Testis (tissue), 2 donors: ENCODE measurements at regions not wholly inside any gene's neighbourhood (a gene's known extent, or its start where the extent isn't known, plus 50 kb on each side); places are given as distances from the start of the nearest gene placed in this dataset.

ENCODE experiments used
- DNase-seq: peaks from one replicate; pipeline ENCODE4 v3.0.0-alpha.2; 2019
- H3K27ac ChIP-seq, 2 donors: fragments of 200-600 bp; sonication (generic); one replicate each; pipeline ENCODE4 v1.5.1; 2019
- H3K27me3 ChIP-seq: fragments of 200-600 bp; sonication (generic); one replicate; pipeline ENCODE4 v1.5.1; 2019
- H3K36me3 ChIP-seq: fragments of 200-600 bp; sonication (generic); one replicate; pipeline ENCODE4 v1.5.1; 2017; ENCODE audit warnings: low read depth; ENCODE audit errors: missing control alignments
- H3K4me1 ChIP-seq: fragments of 200-600 bp; sonication (generic); one replicate; pipeline ENCODE4 v1.5.1; 2019
- H3K4me3 ChIP-seq, 2 donors: fragments of 200-600 bp; sonication (generic); one replicate each; pipeline ENCODE4 v1.5.1; 2017 to 2019
- H3K9me3 ChIP-seq: fragments of 200-600 bp; sonication (generic); one replicate; pipeline ENCODE4 v1.5.1; 2017
- POLR2A ChIP-seq: fragments of 450-650 bp; IDR thresholded peaks from one replicate; pipeline ENCODE4 v1.6.1; 2017; ENCODE audit warnings: antibody characterized with exemption, mild to moderate bottlenecking, moderate library complexity
- WGBS, 2 donors: methylation state at CpG; one replicate each; pipeline ENCODE4 v1.1.5; 2018; 5-methylcytosine and 5-hydroxymethylcytosine counted together
- intact Hi-C: fragments of 100-400 bp; cut with DNase I; formaldehyde crosslinking; loops from one replicate; pipeline ENCODE4 v1.15.1; 2023; ENCODE audit warnings: low total_unique reads
- TF ChIP-seq, protein P1 (sequence below), 3 experiments: fragments of 450-650 bp in 2 of 3; fragments of 200-600 bp in 1 of 3; sonication (generic) in 1 of 3; IDR thresholded peaks; one replicate each; pipeline ENCODE4 v1.5.1; 2016 to 2019; ENCODE audit warnings: antibody characterized with exemption in 3 of 3, mild to moderate bottlenecking in 2 of 3, moderate library complexity in 1 of 3

DNA sequence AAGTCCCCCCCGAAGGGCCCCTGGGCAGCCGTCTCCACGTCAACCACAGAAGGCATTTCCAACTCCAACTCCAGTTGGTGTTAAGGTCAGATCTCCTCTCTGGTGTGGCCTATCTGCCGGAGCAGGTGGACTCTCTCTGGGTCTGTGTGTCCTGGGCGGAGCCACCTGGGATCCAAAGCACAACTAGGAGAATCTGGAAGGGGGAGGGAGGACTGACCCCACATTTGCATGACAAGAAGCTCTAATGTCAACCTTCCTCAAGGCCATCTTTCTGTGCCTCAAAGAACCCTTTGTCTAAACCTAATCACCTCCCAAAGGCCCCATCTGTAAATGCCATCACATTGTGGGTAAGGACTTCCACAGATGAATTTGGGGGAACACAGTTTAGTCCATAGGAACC lies 381.5 kb downstream of the UQCRFS1 start:
- Histone ChIP-seq H3K9me3 (no peaks in the 10 kb centered on the region), H3K27ac (no peak overlapping the region), H3K4me3 (no peak overlapping the region), H3K4me1 (no peaks in the 10 kb centered on the region), H3K36me3 (no peaks in the 10 kb centered on the region), H3K27me3 (no peaks in the 10 kb centered on the region)
- WGBS, 2 donors = 85 to 88% methylated on average over 5 of the region's 5 CpGs
- intact Hi-C loops = no loop called here
- no peak for DNase-seq
- TF ChIP-seq POLR2A = no peak
- TF ChIP-seq, protein P1, sequence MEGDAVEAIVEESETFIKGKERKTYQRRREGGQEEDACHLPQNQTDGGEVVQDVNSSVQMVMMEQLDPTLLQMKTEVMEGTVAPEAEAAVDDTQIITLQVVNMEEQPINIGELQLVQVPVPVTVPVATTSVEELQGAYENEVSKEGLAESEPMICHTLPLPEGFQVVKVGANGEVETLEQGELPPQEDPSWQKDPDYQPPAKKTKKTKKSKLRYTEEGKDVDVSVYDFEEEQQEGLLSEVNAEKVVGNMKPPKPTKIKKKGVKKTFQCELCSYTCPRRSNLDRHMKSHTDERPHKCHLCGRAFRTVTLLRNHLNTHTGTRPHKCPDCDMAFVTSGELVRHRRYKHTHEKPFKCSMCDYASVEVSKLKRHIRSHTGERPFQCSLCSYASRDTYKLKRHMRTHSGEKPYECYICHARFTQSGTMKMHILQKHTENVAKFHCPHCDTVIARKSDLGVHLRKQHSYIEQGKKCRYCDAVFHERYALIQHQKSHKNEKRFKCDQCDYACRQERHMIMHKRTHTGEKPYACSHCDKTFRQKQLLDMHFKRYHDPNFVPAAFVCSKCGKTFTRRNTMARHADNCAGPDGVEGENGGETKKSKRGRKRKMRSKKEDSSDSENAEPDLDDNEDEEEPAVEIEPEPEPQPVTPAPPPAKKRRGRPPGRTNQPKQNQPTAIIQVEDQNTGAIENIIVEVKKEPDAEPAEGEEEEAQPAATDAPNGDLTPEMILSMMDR (IDR thresholded peaks at IDR 0.05) = no peak

DNA sequence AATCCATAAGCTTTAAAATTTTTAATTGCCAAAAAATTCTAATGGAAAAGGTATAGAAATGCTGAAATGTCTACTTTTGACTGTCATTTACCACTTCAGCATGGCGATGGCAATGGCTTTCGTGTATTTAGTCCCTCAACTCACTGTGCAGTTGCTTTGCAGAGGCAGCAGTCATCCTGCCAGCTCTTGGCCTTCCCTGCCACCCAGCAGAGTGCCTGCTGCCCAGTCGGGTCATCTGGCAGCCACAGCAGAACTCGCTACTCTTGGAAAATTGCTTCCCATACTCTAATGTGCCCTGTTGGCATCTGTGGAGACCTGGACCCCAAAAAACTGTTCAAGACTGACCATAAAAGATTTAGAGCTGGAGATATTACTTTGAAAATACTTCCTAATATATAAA lies 383.2 kb downstream of the UQCRFS1 start:
- intact Hi-C loops = no loop called here
- H3K27ac ChIP-seq = no peak overlapping the region
- no peaks in the 10 kb centered on the region for H3K27me3 ChIP-seq
- 74 to 81% methylated on average over 4 of the region's 4 CpGs for WGBS, 2 donors
- H3K4me3 ChIP-seq = no peak overlapping the region
- TF ChIP-seq POLR2A = no peak
- TF ChIP-seq, protein P1 (IDR thresholded peaks at IDR 0.05) = no peak
- H3K9me3 ChIP-seq = no peaks in the 10 kb centered on the region
- no peaks in the 10 kb centered on the region for H3K36me3 ChIP-seq
- no peaks in the 10 kb centered on the region for H3K4me1 ChIP-seq
- no peak for DNase-seq

DNA sequence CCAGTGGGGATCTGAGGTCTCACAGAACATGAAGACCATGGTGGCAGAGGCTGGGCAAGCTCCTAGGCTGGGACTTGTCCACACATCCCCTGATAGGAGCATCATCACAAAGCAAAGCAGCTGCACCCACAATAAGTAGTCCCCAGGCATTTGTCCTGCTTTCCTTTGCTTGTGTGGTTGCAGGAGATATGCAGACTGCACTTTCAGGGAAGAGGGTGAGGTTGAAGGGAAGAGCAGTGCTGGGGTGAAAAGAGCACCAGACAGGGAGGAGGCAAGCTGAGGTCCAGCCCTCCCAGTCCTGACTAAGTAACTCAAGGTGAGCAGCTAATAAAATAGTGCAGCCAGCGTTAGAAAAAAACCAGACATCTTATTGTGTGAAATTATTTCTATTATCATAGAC lies 383.6 kb downstream of the UQCRFS1 start:
- Histone ChIP-seq H3K4me1 (no peaks in the 10 kb centered on the region), H3K9me3 (no peaks in the 10 kb centered on the region), H3K4me3 (no peak overlapping the region), H3K36me3 (no peaks in the 10 kb centered on the region), H3K27me3 (no peaks in the 10 kb centered on the region), H3K27ac (no peak overlapping the region)
- 81 to 93% methylated on average over 1 of the region's 1 CpG for WGBS, 2 donors
- intact Hi-C loops = no loop called here
- no peak for DNase-seq
- TF ChIP-seq, protein P1 (IDR thresholded peaks at IDR 0.05) = no peak
- TF ChIP-seq POLR2A = no peak

DNA sequence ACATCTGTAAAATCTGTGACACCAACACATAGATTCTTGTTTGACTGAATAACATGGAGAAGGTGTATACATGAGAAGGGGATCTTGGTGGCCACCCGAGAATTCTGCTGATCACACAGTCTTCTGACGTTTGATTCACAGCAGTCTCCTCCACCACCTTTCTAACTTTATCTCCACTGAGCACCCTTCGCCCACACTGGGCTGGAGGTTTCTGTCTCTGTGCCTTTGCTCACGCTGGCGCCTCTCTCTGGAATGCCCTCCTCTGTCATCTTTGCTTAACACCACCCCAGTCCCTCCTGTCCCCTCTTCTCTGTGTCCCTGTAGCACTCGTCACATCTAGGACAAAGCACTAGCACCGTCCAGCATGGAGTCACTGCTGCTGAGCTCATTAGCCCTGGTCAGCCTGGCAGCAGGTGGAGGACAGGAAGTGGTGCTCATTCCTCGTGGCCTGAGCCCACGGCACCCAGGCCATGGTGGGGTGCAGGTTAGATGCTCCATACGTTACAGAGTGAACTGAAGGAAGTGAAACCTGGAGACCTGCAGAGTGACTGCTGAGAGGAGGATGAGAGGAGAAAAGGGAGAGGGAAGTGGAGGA lies 384.6 kb downstream of the UQCRFS1 start:
- intact Hi-C loops = no loop called here
- Histone ChIP-seq H3K4me1 (no peaks in the 10 kb centered on the region), H3K27me3 (no peaks in the 10 kb centered on the region), H3K36me3 (no peaks in the 10 kb centered on the region), H3K9me3 (no peaks in the 10 kb centered on the region), H3K4me3 (no peak overlapping the region), H3K27ac (no peak overlapping the region)
- TF ChIP-seq POLR2A = no peak
- TF ChIP-seq, protein P1 (IDR thresholded peaks at IDR 0.05) = no peak
- WGBS, 2 donors = 79 to 82% methylated on average over 10 of the region's 10 CpGs
- DNase-seq = no peak

DNA sequence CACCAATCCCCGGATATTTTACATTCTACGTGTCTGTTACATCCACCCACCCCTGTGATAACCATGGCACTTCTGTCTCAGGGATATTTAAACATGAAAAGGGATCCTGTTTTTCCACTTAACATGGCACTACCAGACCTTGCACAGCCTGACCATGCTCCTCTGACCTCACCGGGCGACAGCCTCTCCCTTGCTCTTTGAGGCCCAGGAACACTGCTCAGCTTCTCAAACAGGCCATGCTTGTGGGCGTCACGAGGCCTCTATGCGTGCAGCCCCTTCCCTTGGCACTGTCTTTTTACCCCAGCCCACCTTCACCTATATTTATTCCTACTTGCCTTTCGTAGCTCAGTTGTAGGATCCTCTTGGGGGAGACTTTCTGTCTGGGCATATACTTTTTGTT lies 385.6 kb downstream of the UQCRFS1 start:
- intact Hi-C loops = no loop called here
- Histone ChIP-seq H3K27me3 (no peaks in the 10 kb centered on the region), H3K9me3 (no peaks in the 10 kb centered on the region), H3K27ac (no peak overlapping the region), H3K4me1 (no peaks in the 10 kb centered on the region), H3K36me3 (no peaks in the 10 kb centered on the region), H3K4me3 (no peak overlapping the region)
- DNase-seq = no peak
- WGBS, 2 donors = 84 to 95% methylated on average over 8 of the region's 8 CpGs
- TF ChIP-seq POLR2A = no peak
- TF ChIP-seq, protein P1 (IDR thresholded peaks at IDR 0.05) = no peak
